ENCODE measurements at regions not wholly inside any gene's neighbourhood (a gene's known extent, or its start where the extent isn't known, plus 50 kb on each side); places are given as distances from the start of the nearest gene placed in this dataset.
A peak's percentile ranks its signal among the peaks of the same experiment; 100 is the strongest.

- DNase-seq = no peak
Measured at GRCh38 chr2:20540587-20541293, 93.9 kb downstream of the RHOB start.

- DNase-seq = no peak
Measured at GRCh38 chr2:20541294-20541640, 94.4 kb downstream of the RHOB start.

- DNase-seq = peak in 1 of 3 experiments; percentile 22
Measured at GRCh38 chr2:20541651-20542050, 94.8 kb downstream of the RHOB start.

GRCh38 chr2:20542269-20542668, 95.4 kb downstream of the RHOB start:
- DNase-seq = no peak

GRCh38 chr2:20542746-20543468, 96.0 kb downstream of the RHOB start:
- DNase-seq = peak in 1 of 3 experiments; percentile 65

- DNase-seq = peak in 1 of 3 experiments; percentile 65
Measured at GRCh38 chr2:20543469-20544152, 96.7 kb downstream of the RHOB start.

- peak in 1 of 3 experiments; percentile 82 for DNase-seq
Measured at GRCh38 chr2:20544153-20544747, 97.4 kb downstream of the RHOB start.

GRCh38 chr2:20549144-20549543, 101.8 kb downstream of the HS1BP3 start:
- DNase-seq = no peak

GRCh38 chr2:20549691-20550348, 101.1 kb downstream of the HS1BP3 start:
- peak in 1 of 3 experiments; percentile 60 for DNase-seq

- no peak for DNase-seq
Measured at GRCh38 chr2:20551260-20551944, 99.5 kb downstream of the HS1BP3 start.

GRCh38 chr2:20551945-20552328, 99.0 kb downstream of the HS1BP3 start:
- DNase-seq = no peak

- no peak for DNase-seq
Measured at GRCh38 chr2:20552847-20553246, 98.1 kb downstream of the HS1BP3 start.

GRCh38 chr2:20553580-20553979, 97.3 kb downstream of the HS1BP3 start:
- no peak for DNase-seq

GRCh38 chr2:20555954-20556353, 94.9 kb downstream of the HS1BP3 start:
- DNase-seq = no peak

GRCh38 chr2:20556756-20557155, 94.1 kb downstream of the HS1BP3 start:
- DNase-seq = no peak

GRCh38 chr2:20557226-20557625, 93.7 kb downstream of the HS1BP3 start:
- DNase-seq = no peak

- no peak for DNase-seq
Measured at GRCh38 chr2:20557635-20558034, 93.3 kb downstream of the HS1BP3 start.

- DNase-seq = no peak
Measured at GRCh38 chr2:20558391-20559150, 92.3 kb downstream of the HS1BP3 start.

GRCh38 chr2:20559277-20559676, 91.6 kb downstream of the HS1BP3 start:
- DNase-seq = no peak

GRCh38 chr2:20560011-20560410, 90.9 kb downstream of the HS1BP3 start:
- no peak for DNase-seq

GRCh38 chr2:20560891-20561636, 89.8 kb downstream of the HS1BP3 start:
- no peak for DNase-seq

Data from NCI-H1417 (cell line).